D341Med (cell line): ENCODE measurements at regions not wholly inside any gene's neighbourhood (a gene's known extent, or its start where the extent isn't known, plus 50 kb on each side); places are given as distances from the start of the nearest gene placed in this dataset.

ENCODE experiments used
- DNase-seq: peaks from one replicate; pipeline ENCODE4 v3.0.0; 2012; ENCODE audit warnings: low spot score

- no peak for DNase-seq
Measured at GRCh38 chr5:74288448-74289108, 351.9 kb downstream of the ENC1 start.

- no peak for DNase-seq
Measured at GRCh38 chr5:74288038-74288437, 352.5 kb downstream of the ENC1 start.

- DNase-seq, result peak; percentile 66
Measured at GRCh38 chr5:74286734-74287695, 353.5 kb downstream of the ENC1 start.

- DNase-seq, result no peak
Measured at GRCh38 chr5:74285675-74286280, 354.8 kb downstream of the ENC1 start.

DNA sequence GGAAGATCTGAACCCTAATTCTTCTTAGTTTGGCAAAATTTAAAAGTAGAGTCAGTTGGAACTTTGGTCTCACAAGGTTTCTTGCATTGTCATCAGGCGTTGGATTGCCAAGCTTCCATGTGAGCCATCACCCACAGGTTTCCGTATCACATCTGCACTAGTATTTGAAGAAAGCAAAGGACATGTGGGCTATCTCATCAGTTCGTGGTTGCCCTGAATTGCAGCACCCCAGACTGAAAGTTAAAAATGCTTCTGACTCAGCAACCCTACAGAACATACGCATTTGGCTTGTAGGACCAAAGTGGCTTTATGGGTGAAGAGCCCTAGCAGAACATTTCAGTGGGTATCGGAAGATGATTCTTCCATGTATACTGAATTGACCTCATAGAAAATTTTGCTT, 358.0 kb downstream of the ENC1 start:
- no peak for DNase-seq

DNA sequence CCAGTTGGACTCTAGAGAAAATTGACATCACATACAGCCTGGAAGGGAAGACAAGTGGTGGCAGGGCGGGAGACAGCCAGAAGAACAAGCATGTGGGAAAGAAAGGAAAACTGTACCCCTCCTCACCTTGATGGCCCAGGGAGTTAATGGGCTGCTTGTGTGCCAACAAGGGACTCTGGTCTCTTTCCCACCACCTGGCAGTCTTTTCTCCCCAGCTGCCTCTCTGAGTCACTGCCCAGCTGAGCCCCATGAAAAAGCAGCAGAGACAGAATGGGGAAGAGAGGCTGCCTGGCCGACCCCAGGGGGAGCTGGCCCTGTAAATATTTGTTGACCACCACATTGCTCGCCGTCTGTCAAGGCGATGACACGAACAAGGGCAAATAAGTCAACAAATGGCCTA, 359.4 kb downstream of the ENC1 start:
- no peak for DNase-seq

DNA sequence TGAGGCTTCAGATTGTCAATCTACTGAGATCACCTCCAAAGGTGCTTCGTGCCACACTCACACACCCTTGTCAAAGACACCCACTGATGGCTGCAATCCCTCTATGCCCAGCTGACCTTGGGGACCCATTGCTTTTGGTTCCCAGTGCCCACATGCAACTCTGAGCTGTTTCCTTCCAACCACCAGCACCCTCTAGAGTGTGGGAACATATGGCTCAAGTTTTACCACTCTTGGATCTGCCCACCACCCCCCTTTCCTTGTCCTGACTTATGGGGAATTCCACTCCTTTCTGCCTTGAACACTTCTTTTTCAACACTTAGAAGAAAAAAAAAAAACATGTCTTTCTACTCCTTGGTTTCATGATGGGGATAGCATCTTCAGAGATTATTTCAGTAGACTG, 360.2 kb downstream of the ENC1 start:
- no peak for DNase-seq

- no peak for DNase-seq
Measured at GRCh38 chr5:74279244-74279643, 361.3 kb downstream of the ENC1 start.

GRCh38 chr5:74277418-74277817, 363.1 kb downstream of the ENC1 start:
- DNase-seq, result no peak

GRCh38 chr5:74275171-74275992, 365.1 kb downstream of the ENC1 start:
- DNase-seq, result no peak

- no peak for DNase-seq
Measured at GRCh38 chr5:74274326-74274725, 366.2 kb downstream of the ENC1 start.

DNA sequence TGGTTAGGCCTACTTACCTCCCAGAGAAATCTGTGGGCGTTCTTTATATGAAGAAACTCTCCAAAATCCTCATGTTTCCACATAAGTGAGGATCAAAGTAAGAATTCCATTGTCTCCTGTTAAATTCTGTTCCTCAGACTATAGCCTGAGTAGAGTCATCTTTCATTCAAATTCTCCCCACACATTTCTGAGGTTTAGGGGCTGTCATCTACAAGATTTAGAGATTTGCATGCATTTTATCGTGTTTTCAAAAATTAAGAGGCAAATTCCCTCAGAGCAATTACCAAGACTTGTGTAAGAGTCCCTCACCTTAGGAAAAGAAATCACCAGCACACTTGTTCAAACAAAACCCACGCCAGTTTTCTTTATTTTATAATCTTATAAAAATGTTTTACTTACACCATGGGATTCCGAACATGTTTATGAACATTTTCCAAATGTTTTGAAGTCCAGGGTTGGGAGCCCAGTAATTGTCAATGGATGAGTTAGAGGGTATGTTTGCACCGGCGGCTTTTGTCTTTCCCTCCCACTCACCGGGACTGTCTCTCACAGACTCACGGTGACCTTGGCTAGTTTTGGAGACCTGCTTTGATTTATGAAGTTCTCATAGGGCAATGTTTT, 367.6 kb downstream of the ENC1 start:
- DNase-seq, result no peak

- DNase-seq, result no peak
Measured at GRCh38 chr5:74272024-74272775, 368.3 kb downstream of the ENC1 start.

GRCh38 chr5:74268297-74268696, 372.2 kb downstream of the ENC1 start:
- no peak for DNase-seq

DNA sequence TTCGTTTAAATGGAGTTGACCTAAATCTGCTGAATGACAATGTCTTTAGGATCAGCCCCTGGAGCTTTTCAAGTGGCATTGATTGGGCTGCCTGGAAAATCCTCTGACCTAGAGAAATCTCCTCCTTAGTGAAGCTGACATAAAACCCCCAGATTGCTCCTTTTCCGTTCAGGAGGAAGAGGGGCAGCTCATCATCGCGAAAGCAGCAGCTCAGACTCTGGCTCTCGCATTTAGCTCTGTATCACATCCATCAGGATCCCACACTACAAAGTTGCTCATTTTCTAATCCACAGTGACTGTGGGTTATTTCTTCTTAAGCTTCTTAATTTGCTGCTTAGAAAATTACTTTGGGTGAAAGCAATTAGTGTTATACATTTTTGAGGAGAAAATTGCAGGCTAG, 373.7 kb downstream of the ENC1 start:
- peak; percentile 53 for DNase-seq

DNA sequence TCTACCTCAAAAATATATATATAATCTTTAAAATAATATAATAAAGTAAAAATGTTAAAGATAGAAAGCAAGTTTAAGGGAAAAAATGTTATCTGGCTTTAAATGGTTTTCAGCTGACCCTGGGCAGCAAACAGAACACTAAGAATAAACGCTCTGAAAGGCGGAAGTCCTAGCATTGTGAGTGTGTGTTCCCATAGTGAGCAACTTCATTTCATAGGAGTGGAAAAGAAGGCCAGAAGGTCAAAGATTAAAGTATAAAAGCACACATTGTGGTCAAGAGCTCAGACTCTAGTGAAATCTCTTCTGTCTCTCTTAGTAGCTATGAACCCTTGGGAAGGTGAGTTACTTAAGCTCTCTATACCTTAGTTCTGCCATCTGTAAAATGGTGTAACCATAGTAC, 374.4 kb downstream of the ENC1 start:
- DNase-seq, result no peak

- no peak for DNase-seq
Measured at GRCh38 chr5:74262544-74263207, 377.9 kb downstream of the ENC1 start.

DNA sequence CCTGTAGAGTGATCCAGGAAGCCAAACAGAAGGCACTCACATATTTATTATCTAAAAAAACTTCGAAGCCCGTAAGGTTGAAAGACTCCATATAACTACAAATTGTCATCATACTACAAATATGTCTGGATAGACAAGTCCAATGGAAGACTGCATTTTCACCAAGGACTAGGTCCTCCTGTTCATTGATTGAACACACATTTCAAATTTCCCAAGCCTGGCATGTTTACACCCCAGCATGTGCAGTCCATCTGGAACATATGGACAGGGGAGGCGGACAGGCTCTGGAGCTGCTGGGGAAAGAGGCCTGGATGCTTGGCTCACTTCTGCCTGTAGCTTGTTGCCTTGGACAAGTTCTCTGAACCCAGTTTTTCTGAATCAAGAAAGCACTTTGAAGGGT, 378.7 kb downstream of the ENC1 start:
- no peak for DNase-seq

DNA sequence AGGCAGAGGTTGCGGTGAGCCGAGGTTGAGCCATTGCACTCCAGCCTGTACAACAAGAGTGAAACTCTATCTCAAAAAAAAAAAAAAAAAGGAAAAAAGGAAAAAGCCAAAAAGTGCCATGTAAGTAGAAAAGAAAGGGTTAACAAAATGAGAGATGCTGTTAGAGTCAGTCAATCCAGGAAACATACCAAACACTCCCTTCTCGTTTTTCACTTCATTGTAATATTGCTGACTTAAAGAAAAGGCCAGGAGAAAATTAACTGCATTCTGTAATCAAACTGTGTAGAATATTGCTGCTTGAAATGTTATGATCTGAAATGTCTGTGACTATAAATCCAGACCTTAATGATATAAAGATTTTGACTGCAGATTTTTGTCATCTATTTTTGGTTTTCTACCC, 379.1 kb downstream of the ENC1 start:
- no peak for DNase-seq

GRCh38 chr5:74259572-74259971, 381.0 kb downstream of the ENC1 start:
- DNase-seq, result no peak
